IPS DF 4.7 (cell line): ENCODE measurements at regions not wholly inside any gene's neighbourhood (a gene's known extent, or its start where the extent isn't known, plus 50 kb on each side); places are given as distances from the start of the nearest gene placed in this dataset.

Source experiments
- DNase-seq: peaks from one replicate; pipeline ENCODE4 v3.0.0-alpha.2; 2013; ENCODE audit warnings: low spot score; ENCODE audit errors: extremely low read depth

- DNase-seq = no peak
Measured at GRCh38 chr5:96074460-96074859, 112.8 kb upstream of the ELL2 start.

- DNase-seq = no peak
Measured at GRCh38 chr5:96072791-96073165, 111.1 kb upstream of the ELL2 start.

- no peak for DNase-seq
Measured at GRCh38 chr5:96072138-96072790, 110.6 kb upstream of the ELL2 start.

- DNase-seq = no peak
Measured at GRCh38 chr5:96070622-96071225, 109.1 kb upstream of the ELL2 start.

- DNase-seq = no peak
Measured at GRCh38 chr5:96067894-96068614, 106.4 kb upstream of the ELL2 start.

GRCh38 chr5:96067251-96067650, 105.6 kb upstream of the ELL2 start:
- DNase-seq = no peak

- DNase-seq = no peak
Measured at GRCh38 chr5:96066386-96066719, 104.7 kb upstream of the ELL2 start.

GRCh38 chr5:96065685-96066385, 104.2 kb upstream of the ELL2 start:
- no peak for DNase-seq

- no peak for DNase-seq
Measured at GRCh38 chr5:96064877-96065276, 103.2 kb upstream of the ELL2 start.

GRCh38 chr5:96062836-96063235, 101.2 kb upstream of the ELL2 start:
- no peak for DNase-seq

- no peak for DNase-seq
Measured at GRCh38 chr5:96058084-96058483, 96.4 kb upstream of the ELL2 start.

GRCh38 chr5:96054311-96055030, 92.8 kb upstream of the ELL2 start:
- no peak for DNase-seq

- DNase-seq = no peak
Measured at GRCh38 chr5:96053063-96053735, 91.5 kb upstream of the ELL2 start.

- no peak for DNase-seq
Measured at GRCh38 chr5:96052374-96052773, 90.7 kb upstream of the ELL2 start.

GRCh38 chr5:96051401-96051830, 89.8 kb upstream of the ELL2 start:
- DNase-seq = no peak

- no peak for DNase-seq
Measured at GRCh38 chr5:96050273-96050880, 88.7 kb upstream of the ELL2 start.

- no peak for DNase-seq
Measured at GRCh38 chr5:96049398-96050272, 88.0 kb upstream of the ELL2 start.

- DNase-seq = no peak
Measured at GRCh38 chr5:96048763-96049162, 87.1 kb upstream of the ELL2 start.

- DNase-seq = no peak
Measured at GRCh38 chr5:96045888-96046287, 84.2 kb upstream of the ELL2 start.

GRCh38 chr5:96043446-96043845, 81.8 kb upstream of the ELL2 start:
- no peak for DNase-seq
